ENCODE measurements at regions not wholly inside any gene's neighbourhood (a gene's known extent, or its start where the extent isn't known, plus 50 kb on each side); places are given as distances from the start of the nearest gene placed in this dataset.
"Not testable (repeated sequence)": the region's sequence is repeated elsewhere in the genome, so short reads cannot be mapped to it uniquely, and the experiment has no call there.

DNA sequence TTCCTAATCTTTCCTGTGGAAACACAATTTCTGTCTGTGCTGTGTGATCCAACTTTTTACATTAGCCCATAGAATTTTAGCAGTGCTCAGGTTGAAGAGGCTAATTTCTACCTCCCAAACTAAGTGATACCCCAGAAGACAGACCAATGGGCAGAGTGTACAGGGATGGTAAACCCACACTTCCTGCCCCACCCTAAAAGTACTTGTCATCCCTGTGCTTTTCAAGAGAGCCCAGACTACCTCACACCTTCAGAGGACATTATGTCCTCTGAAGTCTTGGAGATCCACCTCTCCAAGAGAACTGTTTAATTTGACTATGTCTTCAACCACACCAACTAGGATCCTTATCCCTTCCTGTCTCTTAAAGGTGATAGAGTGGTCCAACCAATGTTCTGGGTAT is 82.0 kb upstream of the ACSL1 start:
- Histone ChIP-seq H3K4me1 (peaks cover 13% of the 10 kb centered on the region), H3K9me3 (peaks cover 6% of the 10 kb centered on the region), H3K27me3 (no peaks in the 10 kb centered on the region), H3K27ac (no peak overlapping the region), H3K36me3 (no peaks in the 10 kb centered on the region), H3K4me3 (no peak overlapping the region)
- DNase-seq (ENCODE audit: low spot score in 2 of 2), result no peak
- TF ChIP-seq EP300 (IDR thresholded peaks at IDR 0.05) (no peak), POLR2AphosphoS5 (IDR thresholded peaks at IDR 0.05) (no peak), POLR2A (IDR thresholded peaks at IDR 0.05) (no peak)
- TF ChIP-seq, protein P1, sequence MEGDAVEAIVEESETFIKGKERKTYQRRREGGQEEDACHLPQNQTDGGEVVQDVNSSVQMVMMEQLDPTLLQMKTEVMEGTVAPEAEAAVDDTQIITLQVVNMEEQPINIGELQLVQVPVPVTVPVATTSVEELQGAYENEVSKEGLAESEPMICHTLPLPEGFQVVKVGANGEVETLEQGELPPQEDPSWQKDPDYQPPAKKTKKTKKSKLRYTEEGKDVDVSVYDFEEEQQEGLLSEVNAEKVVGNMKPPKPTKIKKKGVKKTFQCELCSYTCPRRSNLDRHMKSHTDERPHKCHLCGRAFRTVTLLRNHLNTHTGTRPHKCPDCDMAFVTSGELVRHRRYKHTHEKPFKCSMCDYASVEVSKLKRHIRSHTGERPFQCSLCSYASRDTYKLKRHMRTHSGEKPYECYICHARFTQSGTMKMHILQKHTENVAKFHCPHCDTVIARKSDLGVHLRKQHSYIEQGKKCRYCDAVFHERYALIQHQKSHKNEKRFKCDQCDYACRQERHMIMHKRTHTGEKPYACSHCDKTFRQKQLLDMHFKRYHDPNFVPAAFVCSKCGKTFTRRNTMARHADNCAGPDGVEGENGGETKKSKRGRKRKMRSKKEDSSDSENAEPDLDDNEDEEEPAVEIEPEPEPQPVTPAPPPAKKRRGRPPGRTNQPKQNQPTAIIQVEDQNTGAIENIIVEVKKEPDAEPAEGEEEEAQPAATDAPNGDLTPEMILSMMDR (IDR thresholded peaks at IDR 0.05), result no peak

- WGBS, result 50% methylated on average over 3 of the region's 3 CpGs
- Histone ChIP-seq H3K36me3 (no peaks in the 10 kb centered on the region), H3K4me1 (peaks cover 13% of the 10 kb centered on the region), H3K4me3 (no peak overlapping the region), H3K9me3 (peaks cover 10% of the 10 kb centered on the region), H3K27me3 (no peaks in the 10 kb centered on the region), H3K27ac (peak overlapping the region; percentile 69)
- DNase-seq (ENCODE audit: low spot score in 2 of 2), result no peak
- TF ChIP-seq EP300 (IDR thresholded peaks at IDR 0.05) (no peak), POLR2A (IDR thresholded peaks at IDR 0.05) (no peak), POLR2AphosphoS5 (IDR thresholded peaks at IDR 0.05) (no peak)
- TF ChIP-seq, protein P1 (IDR thresholded peaks at IDR 0.05), result no peak
Measured at GRCh38 chr4:184911310-184911709, 85.5 kb upstream of the ACSL1 start.

DNA sequence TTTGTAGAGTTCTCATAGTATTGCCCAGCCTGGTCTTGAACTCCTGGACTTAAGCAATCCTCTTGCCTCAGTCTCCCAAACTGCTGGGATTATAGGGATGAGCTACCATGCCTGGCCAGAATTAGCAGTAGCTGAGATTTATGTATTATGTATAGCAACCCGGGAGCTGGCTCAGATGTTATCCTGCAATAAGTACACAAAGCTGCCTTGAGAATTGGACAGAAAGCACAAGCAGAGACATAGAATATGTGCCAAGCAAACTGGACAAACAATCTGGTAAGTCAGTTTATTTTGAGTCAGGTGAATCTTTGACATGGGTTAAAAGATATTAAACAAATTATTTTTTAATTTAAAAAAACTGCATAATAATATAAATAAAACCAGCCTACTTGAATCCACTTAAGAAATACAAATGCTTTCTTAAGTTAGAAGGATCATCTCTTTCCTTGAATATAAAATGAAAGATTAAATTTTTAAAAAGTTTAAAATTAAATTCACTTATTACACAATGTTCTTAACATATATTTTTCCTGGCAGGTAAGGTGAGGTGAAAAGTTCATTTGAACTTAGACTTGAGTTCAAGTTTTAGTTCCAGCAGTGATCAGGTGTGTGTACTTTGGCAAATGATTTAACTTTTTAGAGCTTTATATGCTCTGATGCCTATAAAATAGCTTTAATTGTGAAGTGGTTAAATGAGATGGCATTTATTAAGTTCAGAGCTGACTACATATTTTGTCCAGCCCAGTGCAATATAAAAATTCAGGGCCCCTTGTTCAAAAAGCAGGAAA is 87.8 kb upstream of the ACSL1 start:
- no peak overlapping the region for H3K27ac ChIP-seq
- H3K9me3 ChIP-seq, result peaks cover 10% of the 10 kb centered on the region
- DNase-seq (ENCODE audit: low spot score in 2 of 2), result no peak
- 65% methylated on average over 1 of the region's 1 CpG for WGBS
- no peak for TF ChIP-seq POLR2AphosphoS5 (IDR thresholded peaks at IDR 0.05)
- no peak for TF ChIP-seq POLR2A (IDR thresholded peaks at IDR 0.05)
- TF ChIP-seq, protein P1 (IDR thresholded peaks at IDR 0.05), result no peak
- no peak for TF ChIP-seq EP300 (IDR thresholded peaks at IDR 0.05)
- no peak overlapping the region for H3K4me3 ChIP-seq
- no peaks in the 10 kb centered on the region for H3K36me3 ChIP-seq
- no peaks in the 10 kb centered on the region for H3K27me3 ChIP-seq
- H3K4me1 ChIP-seq, result peaks cover 13% of the 10 kb centered on the region

- not testable (repeated sequence) for DNase-seq (ENCODE audit: low spot score in 2 of 2); H3K4me1 ChIP-seq; H3K4me3 ChIP-seq; H3K36me3 ChIP-seq; H3K9me3 ChIP-seq; H3K27me3 ChIP-seq; H3K27ac ChIP-seq
- WGBS, result 68% methylated on average over 3 of the region's 3 CpGs
Measured at GRCh38 chr4:184918799-184919198, 93.0 kb upstream of the ACSL1 start.

DNA sequence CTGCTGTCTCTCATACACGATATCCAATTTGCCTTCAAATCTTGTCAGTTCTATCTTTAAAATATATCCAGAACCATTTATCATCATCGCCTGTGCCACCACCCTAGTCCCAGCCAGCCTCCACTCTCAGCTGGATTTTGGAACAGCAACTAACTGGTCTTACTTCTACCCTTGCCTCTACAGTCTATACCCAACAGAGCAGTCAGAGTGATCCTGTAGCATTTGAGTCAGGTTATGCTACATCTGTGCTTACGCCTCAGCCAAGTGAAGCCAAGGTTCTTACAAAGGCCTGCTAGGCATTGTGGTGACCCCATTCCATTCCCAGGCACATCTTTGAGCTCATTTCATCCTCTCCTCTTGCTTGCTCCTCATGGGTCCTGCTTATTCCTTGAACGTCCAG is 95.7 kb upstream of the ACSL1 start:
- Histone ChIP-seq H3K27ac (no peak overlapping the region), H3K36me3 (no peaks in the 10 kb centered on the region), H3K4me1 (no peaks in the 10 kb centered on the region), H3K9me3 (no peaks in the 10 kb centered on the region), H3K4me3 (no peak overlapping the region), H3K27me3 (no peaks in the 10 kb centered on the region)
- TF ChIP-seq, protein P1 (IDR thresholded peaks at IDR 0.05), result no peak
- TF ChIP-seq POLR2AphosphoS5 (IDR thresholded peaks at IDR 0.05) (no peak), EP300 (IDR thresholded peaks at IDR 0.05) (no peak), POLR2A (IDR thresholded peaks at IDR 0.05) (no peak)
- WGBS, result 85% methylated on average over 4 of the region's 4 CpGs
- no peak for DNase-seq (ENCODE audit: low spot score in 2 of 2)

DNA sequence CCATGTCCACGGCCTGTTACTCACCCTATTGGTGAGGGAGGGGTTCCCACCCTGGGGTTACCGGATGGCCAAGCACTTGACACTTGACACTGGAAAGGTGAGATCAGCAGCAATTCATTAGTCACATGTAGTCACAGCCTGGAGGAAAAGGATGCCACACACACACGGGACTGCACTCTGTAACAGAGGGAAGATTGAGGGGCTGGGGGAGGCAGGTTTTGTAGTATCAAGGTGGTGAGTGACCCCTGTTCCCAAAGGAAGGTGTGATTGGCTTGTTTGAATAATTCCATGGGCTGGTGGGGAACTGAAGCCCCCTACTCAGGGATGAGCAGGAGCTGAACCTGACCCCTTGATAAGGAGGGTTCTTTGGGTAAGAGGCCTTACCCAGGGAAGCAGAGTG is 96.0 kb upstream of the HELT start:
- Histone ChIP-seq H3K9me3 (no peaks in the 10 kb centered on the region), H3K27me3 (no peaks in the 10 kb centered on the region), H3K4me1 (no peaks in the 10 kb centered on the region), H3K4me3 (no peak overlapping the region), H3K36me3 (no peaks in the 10 kb centered on the region), H3K27ac (no peak overlapping the region)
- no peak for DNase-seq (ENCODE audit: low spot score in 2 of 2)
- TF ChIP-seq, protein P1 (IDR thresholded peaks at IDR 0.05), result no peak
- TF ChIP-seq EP300 (IDR thresholded peaks at IDR 0.05) (no peak), POLR2A (IDR thresholded peaks at IDR 0.05) (no peak), POLR2AphosphoS5 (IDR thresholded peaks at IDR 0.05) (no peak)
- WGBS, result 91% methylated on average over 3 of the region's 3 CpGs
